Panc1 (cell line): ENCODE measurements at regions not wholly inside any gene's neighbourhood (a gene's known extent, or its start where the extent isn't known, plus 50 kb on each side); places are given as distances from the start of the nearest gene placed in this dataset.

Source experiments
- ATAC-seq: fragments of 200-7000 bp; cut with Tn5 transposase; 2 replicates; pipeline ENCODE4 v1.9.1; 2020; ENCODE audit warnings: mild to moderate bottlenecking, moderate library complexity
- BruUV-seq: library from RNA; stranded (reverse); fragments of 400-500 nt; replicated peaks from 2 replicates; lab custom pipeline; 2021; lab: Mats Ljungman, UMichigan
- CTCF ChIA-PET: fragments of 300-600 bp; sonication (Branson Sonifier 250); formaldehyde crosslinking; loops from one replicate; lab custom pipeline; 2022; ENCODE audit warnings: antibody characterized with exemption; lab: Charles Lee
- POLR2A ChIA-PET: fragments of 300-600 bp; sonication (Branson Sonifier 250); formaldehyde crosslinking; loops from one replicate; lab custom pipeline; 2022; ENCODE audit warnings: antibody characterized with exemption; lab: Charles Lee
- DNase-seq: peaks from one replicate; pipeline ENCODE4 v3.0.0-alpha.2; 2010; ENCODE audit warnings: low read depth, low spot score
- H3K27ac ChIP-seq: 2 replicates; pipeline ENCODE4 v1.5.1; 2011; ENCODE audit warnings: mild to moderate bottlenecking, low read length, inconsistent platforms
- H3K27me3 ChIP-seq: fragments of 200-500 bp; sonication (Bioruptor generic); 2 replicates; pipeline ENCODE4 v1.6.0; 2014; ENCODE audit warnings: low read length, inconsistent platforms; ENCODE audit not compliant: control insufficient read depth, insufficient read depth
- H3K36me3 ChIP-seq: fragments of 200-500 bp; sonication (Bioruptor generic); 2 replicates; pipeline ENCODE4 v1.5.1; 2014; ENCODE audit warnings: inconsistent platforms, mild to moderate bottlenecking, low read length, moderate library complexity; ENCODE audit not compliant: control insufficient read depth, insufficient read depth
- H3K4me1 ChIP-seq: 2 replicates; pipeline ENCODE4 v1.5.1; 2011; ENCODE audit warnings: inconsistent platforms, mild to moderate bottlenecking, low read length, moderate library complexity; ENCODE audit not compliant: control insufficient read depth, insufficient read depth
- H3K4me3 ChIP-seq, 2 experiments: 2 replicates each; pipeline ENCODE4 v1.5.1; 2011 to 2012; ENCODE audit warnings: low read depth in 2 of 2, low read length in 2 of 2, mild to moderate bottlenecking in 2 of 2, inconsistent platforms in 1 of 2, moderate library complexity in 1 of 2
- H3K9me3 ChIP-seq: fragments of 200-500 bp; sonication (Bioruptor generic); 2 replicates; pipeline ENCODE4 v1.5.1; 2014; ENCODE audit warnings: low read depth, mild to moderate bottlenecking, inconsistent platforms, low read length, moderate library complexity; ENCODE audit not compliant: control insufficient read depth, insufficient read depth
- POLR2AphosphoS5 ChIP-seq: IDR thresholded peaks from 2 replicates; pipeline ENCODE4 v1.6.1; 2012; ENCODE audit warnings: mild to moderate bottlenecking, low read depth, low read length, moderate library complexity
- SIN3A ChIP-seq: IDR thresholded peaks from 2 replicates; pipeline ENCODE4 v1.6.1; 2012; ENCODE audit warnings: low read depth, mild to moderate bottlenecking, low read length, moderate library complexity, borderline replicate concordance; ENCODE audit not compliant: insufficient read depth
- TCF7L2 ChIP-seq: IDR thresholded peaks from 2 replicates; pipeline ENCODE4 v1.6.1; 2011; ENCODE audit warnings: mild to moderate bottlenecking, low read depth, low read length, inconsistent platforms
- in situ Hi-C: cut with HindIII; loops from 2 replicates; pipeline ENCODE4 v1.10.0; 2016; ENCODE audit warnings: low sequenced_read_pairs, low pct_unique_long_range_greater_than_20kb
- intact Hi-C: fragments of 100-400 bp; cut with micrococcal nuclease; formaldehyde crosslinking; loops from one replicate; pipeline ENCODE4 v1.10.0; 2022; ENCODE audit not compliant: unreplicated experiment
- TF ChIP-seq, protein P1 (sequence below): fragments of 450-650 bp; IDR thresholded peaks from 2 replicates; pipeline ENCODE4 v1.5.1; 2017; ENCODE audit warnings: mild to moderate bottlenecking
- TF ChIP-seq, protein P2 (sequence below), 2 experiments: IDR thresholded peaks; 2 replicates each; pipeline ENCODE4 v1.6.1; 2011 to 2012; ENCODE audit warnings: low read depth in 2 of 2, control low read depth in 1 of 2, low read length in 1 of 2, mild to moderate bottlenecking in 1 of 2, moderate library complexity in 1 of 2; ENCODE audit not compliant: insufficient read depth in 1 of 2

DNA sequence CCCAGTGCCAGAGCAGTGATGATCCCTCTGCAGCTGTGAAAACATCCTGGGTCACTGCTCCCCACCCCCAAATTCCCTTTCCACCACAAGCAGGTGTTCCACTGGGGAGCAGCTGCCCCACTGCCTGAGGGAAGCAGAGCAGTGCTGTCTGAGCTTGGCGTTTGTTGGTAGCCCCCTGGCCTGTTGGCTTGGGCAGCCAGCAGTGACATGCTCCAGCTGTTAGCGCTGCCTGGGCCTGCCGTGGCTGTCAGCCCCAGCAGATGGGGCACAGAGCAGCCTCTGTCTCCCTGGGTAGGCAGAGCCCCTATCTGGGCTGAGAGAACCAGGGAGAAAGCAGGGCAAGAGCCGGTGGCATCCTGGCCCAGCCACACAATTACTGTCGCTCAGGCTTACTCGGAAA lies 247.7 kb downstream of the GLI2 start:
- ChIA-PET CTCF (no interaction called here), POLR2A (no interaction called here)
- H3K27me3 ChIP-seq, result no peaks in the 10 kb centered on the region
- in situ Hi-C loops, result no loop called here
- no peak overlapping the region for H3K4me3 ChIP-seq
- H3K4me1 ChIP-seq, result no peaks in the 10 kb centered on the region
- TF ChIP-seq SIN3A (no peak), POLR2AphosphoS5 (no peak), TCF7L2 (no peak)
- TF ChIP-seq, protein P1, sequence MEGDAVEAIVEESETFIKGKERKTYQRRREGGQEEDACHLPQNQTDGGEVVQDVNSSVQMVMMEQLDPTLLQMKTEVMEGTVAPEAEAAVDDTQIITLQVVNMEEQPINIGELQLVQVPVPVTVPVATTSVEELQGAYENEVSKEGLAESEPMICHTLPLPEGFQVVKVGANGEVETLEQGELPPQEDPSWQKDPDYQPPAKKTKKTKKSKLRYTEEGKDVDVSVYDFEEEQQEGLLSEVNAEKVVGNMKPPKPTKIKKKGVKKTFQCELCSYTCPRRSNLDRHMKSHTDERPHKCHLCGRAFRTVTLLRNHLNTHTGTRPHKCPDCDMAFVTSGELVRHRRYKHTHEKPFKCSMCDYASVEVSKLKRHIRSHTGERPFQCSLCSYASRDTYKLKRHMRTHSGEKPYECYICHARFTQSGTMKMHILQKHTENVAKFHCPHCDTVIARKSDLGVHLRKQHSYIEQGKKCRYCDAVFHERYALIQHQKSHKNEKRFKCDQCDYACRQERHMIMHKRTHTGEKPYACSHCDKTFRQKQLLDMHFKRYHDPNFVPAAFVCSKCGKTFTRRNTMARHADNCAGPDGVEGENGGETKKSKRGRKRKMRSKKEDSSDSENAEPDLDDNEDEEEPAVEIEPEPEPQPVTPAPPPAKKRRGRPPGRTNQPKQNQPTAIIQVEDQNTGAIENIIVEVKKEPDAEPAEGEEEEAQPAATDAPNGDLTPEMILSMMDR, result no peak
- TF ChIP-seq, protein P2, sequence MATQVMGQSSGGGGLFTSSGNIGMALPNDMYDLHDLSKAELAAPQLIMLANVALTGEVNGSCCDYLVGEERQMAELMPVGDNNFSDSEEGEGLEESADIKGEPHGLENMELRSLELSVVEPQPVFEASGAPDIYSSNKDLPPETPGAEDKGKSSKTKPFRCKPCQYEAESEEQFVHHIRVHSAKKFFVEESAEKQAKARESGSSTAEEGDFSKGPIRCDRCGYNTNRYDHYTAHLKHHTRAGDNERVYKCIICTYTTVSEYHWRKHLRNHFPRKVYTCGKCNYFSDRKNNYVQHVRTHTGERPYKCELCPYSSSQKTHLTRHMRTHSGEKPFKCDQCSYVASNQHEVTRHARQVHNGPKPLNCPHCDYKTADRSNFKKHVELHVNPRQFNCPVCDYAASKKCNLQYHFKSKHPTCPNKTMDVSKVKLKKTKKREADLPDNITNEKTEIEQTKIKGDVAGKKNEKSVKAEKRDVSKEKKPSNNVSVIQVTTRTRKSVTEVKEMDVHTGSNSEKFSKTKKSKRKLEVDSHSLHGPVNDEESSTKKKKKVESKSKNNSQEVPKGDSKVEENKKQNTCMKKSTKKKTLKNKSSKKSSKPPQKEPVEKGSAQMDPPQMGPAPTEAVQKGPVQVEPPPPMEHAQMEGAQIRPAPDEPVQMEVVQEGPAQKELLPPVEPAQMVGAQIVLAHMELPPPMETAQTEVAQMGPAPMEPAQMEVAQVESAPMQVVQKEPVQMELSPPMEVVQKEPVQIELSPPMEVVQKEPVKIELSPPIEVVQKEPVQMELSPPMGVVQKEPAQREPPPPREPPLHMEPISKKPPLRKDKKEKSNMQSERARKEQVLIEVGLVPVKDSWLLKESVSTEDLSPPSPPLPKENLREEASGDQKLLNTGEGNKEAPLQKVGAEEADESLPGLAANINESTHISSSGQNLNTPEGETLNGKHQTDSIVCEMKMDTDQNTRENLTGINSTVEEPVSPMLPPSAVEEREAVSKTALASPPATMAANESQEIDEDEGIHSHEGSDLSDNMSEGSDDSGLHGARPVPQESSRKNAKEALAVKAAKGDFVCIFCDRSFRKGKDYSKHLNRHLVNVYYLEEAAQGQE (IDR thresholded peaks at IDR 0.05; ENCODE audit: insufficient read depth in 1 of 2, low read depth in 2 of 2, low read length in 1 of 2), result no peak
- no peaks in the 10 kb centered on the region for H3K9me3 ChIP-seq
- no peak for DNase-seq
- intact Hi-C loops, result no loop called here
- ATAC-seq, result no peak
- H3K27ac ChIP-seq, result no peak overlapping the region
- H3K36me3 ChIP-seq, result no peaks in the 10 kb centered on the region
- BruUV-seq, result no TSS peak

DNA sequence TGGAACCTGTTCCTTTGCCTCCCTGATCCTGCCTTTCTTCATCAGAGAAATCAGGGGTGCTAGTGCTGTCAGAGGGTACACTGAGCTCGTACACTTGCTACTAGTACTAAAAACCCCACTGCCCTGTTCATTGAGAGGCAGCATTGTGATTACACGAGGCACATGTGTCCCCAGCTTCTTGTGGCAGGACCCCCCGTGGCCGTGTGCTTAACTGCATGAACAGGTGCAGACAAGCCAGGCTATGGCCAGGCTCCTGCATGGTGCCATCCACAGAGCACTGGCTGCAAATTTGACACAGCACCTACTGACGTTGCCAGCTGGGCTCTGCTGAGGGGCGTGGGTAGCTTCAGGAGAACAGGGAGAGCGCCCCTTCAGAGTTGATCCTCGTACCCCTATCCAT lies 248.4 kb downstream of the GLI2 start:
- intact Hi-C loops (no loop called here), in situ Hi-C loops (no loop called here)
- DNase-seq (no peak), ATAC-seq (no peak)
- Histone ChIP-seq H3K27ac (no peak overlapping the region), H3K4me3 (no peak overlapping the region), H3K4me1 (no peaks in the 10 kb centered on the region), H3K36me3 (no peaks in the 10 kb centered on the region), H3K27me3 (no peaks in the 10 kb centered on the region), H3K9me3 (no peaks in the 10 kb centered on the region)
- ChIA-PET CTCF (no interaction called here), POLR2A (no interaction called here)
- TF ChIP-seq SIN3A (no peak), POLR2AphosphoS5 (no peak), TCF7L2 (no peak)
- TF ChIP-seq, protein P1, result no peak
- TF ChIP-seq, protein P2 (IDR thresholded peaks at IDR 0.05; ENCODE audit: insufficient read depth in 1 of 2, low read depth in 2 of 2, low read length in 1 of 2), result no peak
- BruUV-seq, result no TSS peak
